ENCODE measurements at regions not wholly inside any gene's neighbourhood (a gene's known extent, or its start where the extent isn't known, plus 50 kb on each side); places are given as distances from the start of the nearest gene placed in this dataset.
A peak's percentile ranks its signal among the peaks of the same experiment; 100 is the strongest.
"Not testable (repeated sequence)": the region's sequence is repeated elsewhere in the genome, so short reads cannot be mapped to it uniquely, and the experiment has no call there.

- DNase-seq, result no peak
Measured at GRCh38 chr4:174066611-174067205, 216.8 kb downstream of the FBXO8 start.

GRCh38 chr4:174062831-174063230, 220.6 kb downstream of the FBXO8 start:
- DNase-seq, result no peak

GRCh38 chr4:174061026-174061425, 222.4 kb downstream of the FBXO8 start:
- DNase-seq, result no peak

- DNase-seq, result no peak
Measured at GRCh38 chr4:174058846-174059245, 224.6 kb downstream of the FBXO8 start.

GRCh38 chr4:174056959-174057358, 226.5 kb downstream of the FBXO8 start:
- DNase-seq, result no peak

GRCh38 chr4:174055344-174055743, 228.1 kb downstream of the FBXO8 start:
- no peak for DNase-seq

- no peak for DNase-seq
Measured at GRCh38 chr4:174053895-174054294, 229.6 kb downstream of the FBXO8 start.

GRCh38 chr4:174047363-174047762, 236.1 kb downstream of the FBXO8 start:
- DNase-seq, result no peak

- DNase-seq, result not testable (repeated sequence)
Measured at GRCh38 chr4:174045829-174046228, 237.6 kb downstream of the FBXO8 start.

GRCh38 chr4:174045381-174045780, 238.1 kb downstream of the FBXO8 start:
- DNase-seq, result no peak

- peak; percentile 90 for DNase-seq
Measured at GRCh38 chr4:174041555-174042105, 241.8 kb downstream of the FBXO8 start.

GRCh38 chr4:174040287-174040686, 243.2 kb downstream of the FBXO8 start:
- no peak for DNase-seq

GRCh38 chr4:174038481-174038880, 245.0 kb downstream of the FBXO8 start:
- no peak for DNase-seq

GRCh38 chr4:174037631-174038030, 245.8 kb downstream of the FBXO8 start:
- DNase-seq, result no peak

GRCh38 chr4:174037049-174037448, 246.4 kb downstream of the FBXO8 start:
- no peak for DNase-seq

GRCh38 chr4:174036576-174036975, 246.9 kb downstream of the FBXO8 start:
- peak; percentile 19 for DNase-seq

GRCh38 chr4:174036111-174036510, 247.4 kb downstream of the FBXO8 start:
- peak; percentile 56 for DNase-seq

GRCh38 chr4:174023641-174024040, 259.8 kb downstream of the FBXO8 start:
- DNase-seq, result no peak

GRCh38 chr4:174018236-174018635, 265.2 kb downstream of the FBXO8 start:
- no peak for DNase-seq

- DNase-seq, result no peak
Measured at GRCh38 chr4:174016251-174016650, 267.2 kb downstream of the FBXO8 start.

- no peak for DNase-seq
Measured at GRCh38 chr4:174012886-174013259, 270.6 kb downstream of the FBXO8 start.

GRCh38 chr4:174012135-174012885, 271.2 kb downstream of the FBXO8 start:
- no peak for DNase-seq

- no peak for DNase-seq
Measured at GRCh38 chr4:174010547-174010946, 272.9 kb downstream of the FBXO8 start.

GRCh38 chr4:174009686-174010451, 273.6 kb downstream of the FBXO8 start:
- DNase-seq, result no peak
